Tibial nerve (tissue), 4 donors: ENCODE measurements at regions not wholly inside any gene's neighbourhood (a gene's known extent, or its start where the extent isn't known, plus 50 kb on each side); places are given as distances from the start of the nearest gene placed in this dataset.

Experiments used
- DNase-seq, 2 donors: peaks; one replicate each; pipeline ENCODE4 v3.0.0-alpha.2; 2019; ENCODE audit warnings: low spot score in 2 of 2
- H3K27ac ChIP-seq, 4 donors: fragments of 200-600 bp; sonication (generic) in 3 of 4; one replicate each; pipeline ENCODE4 v1.5.1; 2017 to 2019; ENCODE audit warnings: mild to moderate bottlenecking in 1 of 4
- H3K27me3 ChIP-seq, 2 donors: fragments of 200-600 bp; sonication (generic) in 1 of 2; one replicate each; pipeline versions ENCODE4 v1.5.1 to v1.6.0; 2017 to 2019
- H3K36me3 ChIP-seq, 3 donors: fragments of 200-600 bp; sonication (generic); one replicate each; pipeline ENCODE4 v1.5.1; 2018 to 2019
- H3K4me1 ChIP-seq, 4 donors: fragments of 200-600 bp; sonication (generic) in 3 of 4; one replicate each; pipeline ENCODE4 v1.5.1; 2017 to 2019
- H3K4me3 ChIP-seq, 4 donors: fragments of 200-600 bp; sonication (generic) in 3 of 4; one replicate each; pipeline ENCODE4 v1.5.1; 2017 to 2019; ENCODE audit warnings: mild to moderate bottlenecking in 1 of 4, moderate library complexity in 1 of 4
- H3K9me3 ChIP-seq, 4 donors: fragments of 200-600 bp; sonication (generic) in 3 of 4; one replicate each; pipeline ENCODE4 v1.5.1; 2017 to 2019
- EP300 ChIP-seq, 2 donors: sonication (generic); formaldehyde crosslinking; IDR thresholded peaks; one replicate each; pipeline ENCODE4 v1.6.1; 2017; ENCODE audit warnings: antibody characterized with exemption in 2 of 2, mild to moderate bottlenecking in 1 of 2
- POLR2A ChIP-seq, 2 donors: fragments of 450-650 bp; IDR thresholded peaks; one replicate each; pipeline ENCODE4 v1.6.1; 2017; ENCODE audit warnings: antibody characterized with exemption in 2 of 2, mild to moderate bottlenecking in 2 of 2, moderate library complexity in 2 of 2
- WGBS, 2 donors: methylation state at CpG; one replicate each; pipeline ENCODE4 v1.1.5; 2018; 5-methylcytosine and 5-hydroxymethylcytosine counted together
- TF ChIP-seq, protein P1 (sequence below), 5 experiments: fragments of 200-600 bp in 3 of 5; fragments of 450-650 bp in 2 of 5; sonication (generic) in 3 of 5; IDR thresholded peaks; one replicate each; pipeline ENCODE4 v1.5.1; 2016 to 2019; ENCODE audit warnings: antibody characterized with exemption in 5 of 5, mild to moderate bottlenecking in 3 of 5, moderate library complexity in 2 of 5

DNA sequence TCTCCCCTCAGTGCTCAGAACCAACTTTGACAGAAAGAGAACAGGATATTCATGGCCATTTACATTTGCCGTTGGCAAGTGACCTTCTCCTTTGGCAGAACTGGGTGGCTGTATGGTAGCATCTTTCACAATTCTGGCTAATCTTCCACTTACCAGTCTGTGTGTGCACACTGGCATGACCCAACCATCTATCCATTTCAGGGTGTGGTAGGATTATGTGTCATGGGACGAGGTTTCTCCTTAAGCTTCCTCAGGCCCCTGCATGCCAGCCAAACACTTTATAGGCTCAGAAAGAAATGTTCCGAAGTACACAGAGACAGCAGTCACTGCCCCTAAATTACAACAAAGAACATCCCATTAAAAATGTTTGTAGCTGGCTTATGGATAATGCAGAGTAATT, 497.1 kb downstream of the NFIB start:
- Histone ChIP-seq H3K36me3 (no peaks in the 10 kb centered on the region), H3K4me1 (no peaks in the 10 kb centered on the region), H3K9me3 (peaks cover 0 to 8% (median 0%) of the 10 kb centered on the region in 4 donors), H3K27me3 (no peaks in the 10 kb centered on the region), H3K4me3 (no peak overlapping the region), H3K27ac (no peak overlapping the region)
- no peak for DNase-seq
- TF ChIP-seq POLR2A (IDR thresholded peaks at IDR 0.05) (no peak), EP300 (IDR thresholded peaks at IDR 0.05) (no peak)
- TF ChIP-seq, protein P1, sequence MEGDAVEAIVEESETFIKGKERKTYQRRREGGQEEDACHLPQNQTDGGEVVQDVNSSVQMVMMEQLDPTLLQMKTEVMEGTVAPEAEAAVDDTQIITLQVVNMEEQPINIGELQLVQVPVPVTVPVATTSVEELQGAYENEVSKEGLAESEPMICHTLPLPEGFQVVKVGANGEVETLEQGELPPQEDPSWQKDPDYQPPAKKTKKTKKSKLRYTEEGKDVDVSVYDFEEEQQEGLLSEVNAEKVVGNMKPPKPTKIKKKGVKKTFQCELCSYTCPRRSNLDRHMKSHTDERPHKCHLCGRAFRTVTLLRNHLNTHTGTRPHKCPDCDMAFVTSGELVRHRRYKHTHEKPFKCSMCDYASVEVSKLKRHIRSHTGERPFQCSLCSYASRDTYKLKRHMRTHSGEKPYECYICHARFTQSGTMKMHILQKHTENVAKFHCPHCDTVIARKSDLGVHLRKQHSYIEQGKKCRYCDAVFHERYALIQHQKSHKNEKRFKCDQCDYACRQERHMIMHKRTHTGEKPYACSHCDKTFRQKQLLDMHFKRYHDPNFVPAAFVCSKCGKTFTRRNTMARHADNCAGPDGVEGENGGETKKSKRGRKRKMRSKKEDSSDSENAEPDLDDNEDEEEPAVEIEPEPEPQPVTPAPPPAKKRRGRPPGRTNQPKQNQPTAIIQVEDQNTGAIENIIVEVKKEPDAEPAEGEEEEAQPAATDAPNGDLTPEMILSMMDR (IDR thresholded peaks at IDR 0.05): no peak
- 84 to 89% methylated on average over 3 of the region's 3 CpGs for WGBS, 2 donors

DNA sequence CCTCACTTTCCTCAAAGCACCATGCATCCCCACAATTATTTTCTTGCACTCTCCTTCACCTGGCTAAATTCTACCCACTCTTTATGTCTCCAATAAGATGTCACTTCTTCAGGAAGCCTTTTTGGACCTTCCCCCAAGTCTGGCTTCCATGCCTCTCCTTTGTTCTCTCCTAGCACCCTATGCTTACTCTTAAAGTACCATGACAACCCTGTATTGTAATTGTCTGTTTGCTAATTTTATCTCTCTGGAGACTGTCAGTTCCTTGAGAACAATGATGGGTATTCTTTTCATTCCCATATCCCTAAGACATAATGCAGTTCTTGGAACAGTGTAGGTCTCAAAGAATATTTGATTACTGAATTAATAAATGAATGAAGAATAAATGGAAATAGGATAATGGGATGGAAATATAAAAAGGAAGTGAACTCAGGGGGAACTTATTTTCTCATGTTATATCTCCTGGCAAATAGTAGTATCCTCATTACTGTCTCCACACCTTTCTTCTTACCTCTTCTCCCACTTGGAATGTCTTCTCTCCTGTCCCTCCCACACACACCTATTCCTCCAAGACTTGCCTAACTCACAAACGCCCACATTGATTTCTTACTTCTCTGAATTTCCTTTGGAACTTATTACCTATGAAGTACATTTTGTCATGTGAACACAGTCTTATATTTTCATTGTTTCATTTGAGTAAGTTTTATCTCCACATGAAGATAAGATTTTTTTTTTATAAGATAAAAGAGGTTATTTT, 499.1 kb downstream of the NFIB start:
- 94% methylated on average over 1 of the region's 1 CpG for WGBS, 2 donors
- Histone ChIP-seq H3K36me3 (no peaks in the 10 kb centered on the region), H3K27ac (no peak overlapping the region), H3K4me3 (no peak overlapping the region), H3K9me3 (no peaks in the 10 kb centered on the region), H3K4me1 (no peaks in the 10 kb centered on the region), H3K27me3 (no peaks in the 10 kb centered on the region)
- DNase-seq: no peak
- TF ChIP-seq EP300 (IDR thresholded peaks at IDR 0.05): no peak
- no peak for TF ChIP-seq POLR2A (IDR thresholded peaks at IDR 0.05)
- TF ChIP-seq, protein P1 (IDR thresholded peaks at IDR 0.05): no peak

DNA sequence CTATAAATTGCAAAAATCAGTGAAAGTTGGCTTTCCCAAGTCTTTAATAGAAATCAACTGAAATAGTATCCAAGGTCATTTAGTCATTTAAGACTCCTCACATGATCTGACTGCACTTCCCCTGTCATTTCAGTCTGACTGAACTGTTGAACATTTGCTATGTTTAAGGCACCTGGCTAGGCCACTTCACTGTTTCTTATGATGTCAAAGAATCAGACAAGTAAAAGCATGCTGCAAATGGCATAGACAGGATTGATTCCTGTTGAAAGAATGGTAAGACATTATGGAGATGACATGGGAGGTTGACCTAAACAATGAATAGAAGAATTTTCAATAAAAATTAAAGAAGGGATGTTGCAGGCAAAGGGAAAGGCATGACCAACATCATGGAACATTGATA, 502.1 kb downstream of the NFIB start:
- no peak overlapping the region for H3K27ac ChIP-seq
- H3K9me3 ChIP-seq: no peaks in the 10 kb centered on the region
- TF ChIP-seq EP300 (IDR thresholded peaks at IDR 0.05) (no peak), POLR2A (IDR thresholded peaks at IDR 0.05) (no peak)
- TF ChIP-seq, protein P1 (IDR thresholded peaks at IDR 0.05): no peak
- H3K4me1 ChIP-seq: no peaks in the 10 kb centered on the region
- H3K36me3 ChIP-seq: no peaks in the 10 kb centered on the region
- H3K27me3 ChIP-seq: no peaks in the 10 kb centered on the region
- DNase-seq: no peak
- no peak overlapping the region for H3K4me3 ChIP-seq

DNA sequence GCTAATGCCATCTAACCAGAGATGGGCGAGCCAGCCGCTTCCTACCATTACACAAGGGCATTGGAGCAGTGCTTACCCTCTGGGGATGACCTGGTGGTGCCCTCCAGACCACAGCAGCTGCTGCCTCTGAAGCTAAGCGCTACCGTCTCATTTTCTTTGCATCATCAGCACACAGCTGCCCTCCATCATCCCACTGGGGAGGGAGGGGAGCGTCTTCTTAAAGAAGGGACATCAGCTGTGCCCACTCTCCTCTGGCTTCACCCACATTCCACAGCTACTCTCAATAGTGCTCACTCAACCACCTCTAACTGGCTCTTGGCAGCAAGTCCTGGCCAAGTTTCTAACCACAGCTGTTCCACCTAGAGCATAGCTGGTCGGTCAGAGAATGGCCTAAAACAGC, 503.4 kb downstream of the NFIB start:
- Histone ChIP-seq H3K4me3 (no peak overlapping the region), H3K27ac (no peak overlapping the region), H3K9me3 (no peaks in the 10 kb centered on the region), H3K36me3 (no peaks in the 10 kb centered on the region), H3K27me3 (no peaks in the 10 kb centered on the region), H3K4me1 (no peaks in the 10 kb centered on the region)
- TF ChIP-seq, protein P1 (IDR thresholded peaks at IDR 0.05): no peak
- no peak for TF ChIP-seq POLR2A (IDR thresholded peaks at IDR 0.05)
- no peak for TF ChIP-seq EP300 (IDR thresholded peaks at IDR 0.05)
- no peak for DNase-seq
- WGBS, 2 donors: 85 to 89% methylated on average over 6 of the region's 6 CpGs

DNA sequence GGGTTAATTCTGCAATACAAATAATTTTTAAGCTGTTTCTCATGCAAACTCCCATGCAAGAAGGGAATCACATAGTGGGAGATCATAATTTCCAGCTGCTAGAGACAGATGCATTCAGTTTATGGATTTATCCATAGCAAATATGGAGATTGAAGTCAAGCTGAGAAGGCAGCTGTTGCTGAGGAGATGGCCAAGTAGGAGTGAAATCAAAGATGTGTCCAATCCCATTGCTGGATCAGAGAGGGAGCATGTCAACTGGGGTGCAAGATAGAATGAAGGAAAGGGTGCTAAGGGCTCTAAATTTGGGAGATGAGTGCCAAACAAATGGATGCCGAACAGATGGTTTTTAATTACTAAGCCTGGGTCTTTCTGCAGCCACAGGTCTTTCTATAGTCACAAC, 504.5 kb downstream of the NFIB start:
- Histone ChIP-seq H3K36me3 (no peaks in the 10 kb centered on the region), H3K27me3 (no peaks in the 10 kb centered on the region), H3K4me1 (no peaks in the 10 kb centered on the region), H3K4me3 (no peak overlapping the region), H3K27ac (no peak overlapping the region), H3K9me3 (no peaks in the 10 kb centered on the region)
- DNase-seq: no peak
- TF ChIP-seq, protein P1 (IDR thresholded peaks at IDR 0.05): no peak
- no peak for TF ChIP-seq EP300 (IDR thresholded peaks at IDR 0.05)
- no peak for TF ChIP-seq POLR2A (IDR thresholded peaks at IDR 0.05)
- 86 to 95% methylated on average over 1 of the region's 1 CpG for WGBS, 2 donors
